SK-N-SH (cell line): ENCODE measurements at regions not wholly inside any gene's neighbourhood (a gene's known extent, or its start where the extent isn't known, plus 50 kb on each side); places are given as distances from the start of the nearest gene placed in this dataset.

Experiments used
- ELF1 ChIP-seq: IDR thresholded peaks from 2 replicates; pipeline ENCODE4 v1.4.0; 2012
- EP300 ChIP-seq, 2 experiments: IDR thresholded peaks; 2 replicates each; pipeline versions ENCODE4 v1.4.0 to v1.6.1; 2012; ENCODE audit warnings: borderline replicate concordance in 1 of 2, low read depth in 1 of 2, low read length in 1 of 2
- FOXJ3 ChIP-seq: sonication (generic); formaldehyde crosslinking; IDR thresholded peaks from 2 replicates; pipeline ENCODE4 v1.5.1; 2020; ENCODE audit warnings: mild to moderate bottlenecking, missing genetic modification reagents
- GABPA ChIP-seq: IDR thresholded peaks from 2 replicates; pipeline ENCODE4 v1.4.0; 2012; ENCODE audit warnings: low read depth, mild to moderate bottlenecking
- MXI1 ChIP-seq: IDR thresholded peaks from 2 replicates; pipeline ENCODE4 v1.6.1; 2012; ENCODE audit warnings: mild to moderate bottlenecking, low read depth, low read length, improper control_type of control experiment
- NRF1 ChIP-seq: IDR thresholded peaks from 2 replicates; pipeline ENCODE4 v1.6.1; 2012; ENCODE audit warnings: low read depth, mild to moderate bottlenecking, low read length
- POLR2AphosphoS5 ChIP-seq: IDR thresholded peaks from 2 replicates; pipeline ENCODE4 v1.6.1; 2012; ENCODE audit warnings: low read depth, low read length
- RAD21 ChIP-seq: IDR thresholded peaks from 2 replicates; pipeline ENCODE4 v1.6.1; 2012; ENCODE audit warnings: mild to moderate bottlenecking, low read length
- RXRA ChIP-seq: IDR thresholded peaks from 2 replicates; pipeline ENCODE4 v1.4.0; 2012; ENCODE audit warnings: low read depth, mild to moderate bottlenecking, borderline replicate concordance
- SMC3 ChIP-seq: IDR thresholded peaks from 2 replicates; pipeline ENCODE4 v1.6.1; 2012; ENCODE audit warnings: low read depth, low read length, improper control_type of control experiment
- TEAD4 ChIP-seq: IDR thresholded peaks from 2 replicates; pipeline ENCODE4 v1.4.0; 2012; ENCODE audit warnings: mild to moderate bottlenecking, borderline replicate concordance; ENCODE audit not compliant: insufficient read depth
- USF1 ChIP-seq: IDR thresholded peaks from 2 replicates; pipeline ENCODE4 v1.4.0; 2012; ENCODE audit warnings: low read depth, borderline replicate concordance
- TF ChIP-seq, protein P1 (sequence below): fragments of 200-600 bp; sonication (generic); IDR thresholded peaks from 2 replicates; pipeline ENCODE4 v1.6.1; 2017; ENCODE audit warnings: antibody characterized with exemption, mild to moderate bottlenecking, moderate library complexity

- TF ChIP-seq POLR2AphosphoS5 (no peak), GABPA (no peak), USF1 (no peak), MXI1 (no peak), NRF1 (no peak), RXRA (no peak), FOXJ3 (no peak), RAD21 (no peak), EP300 (IDR thresholded peaks at IDR 0.05; ENCODE audit: borderline replicate concordance in 1 of 2, low read depth in 1 of 2, low read length in 1 of 2) (no peak), SMC3 (no peak), ELF1 (no peak), TEAD4 (no peak)
- TF ChIP-seq, protein P1, sequence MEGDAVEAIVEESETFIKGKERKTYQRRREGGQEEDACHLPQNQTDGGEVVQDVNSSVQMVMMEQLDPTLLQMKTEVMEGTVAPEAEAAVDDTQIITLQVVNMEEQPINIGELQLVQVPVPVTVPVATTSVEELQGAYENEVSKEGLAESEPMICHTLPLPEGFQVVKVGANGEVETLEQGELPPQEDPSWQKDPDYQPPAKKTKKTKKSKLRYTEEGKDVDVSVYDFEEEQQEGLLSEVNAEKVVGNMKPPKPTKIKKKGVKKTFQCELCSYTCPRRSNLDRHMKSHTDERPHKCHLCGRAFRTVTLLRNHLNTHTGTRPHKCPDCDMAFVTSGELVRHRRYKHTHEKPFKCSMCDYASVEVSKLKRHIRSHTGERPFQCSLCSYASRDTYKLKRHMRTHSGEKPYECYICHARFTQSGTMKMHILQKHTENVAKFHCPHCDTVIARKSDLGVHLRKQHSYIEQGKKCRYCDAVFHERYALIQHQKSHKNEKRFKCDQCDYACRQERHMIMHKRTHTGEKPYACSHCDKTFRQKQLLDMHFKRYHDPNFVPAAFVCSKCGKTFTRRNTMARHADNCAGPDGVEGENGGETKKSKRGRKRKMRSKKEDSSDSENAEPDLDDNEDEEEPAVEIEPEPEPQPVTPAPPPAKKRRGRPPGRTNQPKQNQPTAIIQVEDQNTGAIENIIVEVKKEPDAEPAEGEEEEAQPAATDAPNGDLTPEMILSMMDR = no peak
Measured at GRCh38 chr4:111228874-111229273, 606.0 kb upstream of the PITX2 start.
